Spleen (tissue), 7 donors: ENCODE measurements at regions not wholly inside any gene's neighbourhood (a gene's known extent, or its start where the extent isn't known, plus 50 kb on each side); places are given as distances from the start of the nearest gene placed in this dataset.

Source experiments
- POLR2A ChIP-seq, 3 donors: fragments of 450-650 bp; IDR thresholded peaks; one replicate each; pipeline ENCODE4 v1.5.1; 2017; ENCODE audit warnings: antibody characterized with exemption in 3 of 3, mild to moderate bottlenecking in 1 of 3
- POLR2AphosphoS5 ChIP-seq, 3 donors: sonication (generic); formaldehyde crosslinking; IDR thresholded peaks; one replicate each; pipeline ENCODE4 v1.5.1; 2017; ENCODE audit warnings: antibody characterized with exemption in 3 of 3
- TF ChIP-seq, protein P1 (sequence below), 11 experiments: fragments of 200-600 bp in 7 of 11; fragments of 450-650 bp in 4 of 11; sonication (generic) in 4 of 11; IDR thresholded peaks in 8 of 11; conservative IDR thresholded peaks in 3 of 11; 1 replicate in 7 of 11; 2 replicates in 4 of 11; pipeline versions ENCODE4 v1.4.0 to v1.8.0; 2016 to 2021; ENCODE audit warnings: antibody characterized with exemption in 11 of 11, inconsistent platforms in 4 of 11, mild to moderate bottlenecking in 1 of 11
- donor health status: DM: no; HTN: no; CAD: no; lungs with moderate emphysema.
- donor health status: DM: no; HTN: no; CAD: no.
- donor health status: DM: no; HTN: no; CAD: no.

DNA sequence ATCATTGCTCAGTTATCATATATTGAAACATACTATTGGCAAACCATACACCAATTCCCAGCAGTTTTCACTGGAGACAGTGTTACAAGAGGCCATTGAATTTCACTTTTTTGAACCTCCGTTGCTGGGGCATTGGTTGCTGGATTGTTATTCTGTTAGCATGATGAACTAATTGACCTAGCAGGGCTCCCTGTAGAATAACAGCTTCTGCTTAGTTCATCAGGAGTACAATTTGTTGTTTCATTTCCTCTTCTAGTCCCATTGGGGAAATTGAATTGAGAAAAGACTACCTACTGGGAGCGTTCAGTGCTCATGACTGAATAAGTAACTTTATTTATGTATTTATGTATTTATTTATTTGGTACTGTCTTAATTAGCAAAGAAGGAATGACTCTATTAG, 151.6 kb downstream of the SLIT2 start:
- TF ChIP-seq, protein P1, sequence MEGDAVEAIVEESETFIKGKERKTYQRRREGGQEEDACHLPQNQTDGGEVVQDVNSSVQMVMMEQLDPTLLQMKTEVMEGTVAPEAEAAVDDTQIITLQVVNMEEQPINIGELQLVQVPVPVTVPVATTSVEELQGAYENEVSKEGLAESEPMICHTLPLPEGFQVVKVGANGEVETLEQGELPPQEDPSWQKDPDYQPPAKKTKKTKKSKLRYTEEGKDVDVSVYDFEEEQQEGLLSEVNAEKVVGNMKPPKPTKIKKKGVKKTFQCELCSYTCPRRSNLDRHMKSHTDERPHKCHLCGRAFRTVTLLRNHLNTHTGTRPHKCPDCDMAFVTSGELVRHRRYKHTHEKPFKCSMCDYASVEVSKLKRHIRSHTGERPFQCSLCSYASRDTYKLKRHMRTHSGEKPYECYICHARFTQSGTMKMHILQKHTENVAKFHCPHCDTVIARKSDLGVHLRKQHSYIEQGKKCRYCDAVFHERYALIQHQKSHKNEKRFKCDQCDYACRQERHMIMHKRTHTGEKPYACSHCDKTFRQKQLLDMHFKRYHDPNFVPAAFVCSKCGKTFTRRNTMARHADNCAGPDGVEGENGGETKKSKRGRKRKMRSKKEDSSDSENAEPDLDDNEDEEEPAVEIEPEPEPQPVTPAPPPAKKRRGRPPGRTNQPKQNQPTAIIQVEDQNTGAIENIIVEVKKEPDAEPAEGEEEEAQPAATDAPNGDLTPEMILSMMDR (IDR thresholded peaks at IDR 0.05 in 8 of 11, conservative IDR thresholded peaks at IDR 0.05 in 3 of 11) = no peak
- TF ChIP-seq POLR2A (IDR thresholded peaks at IDR 0.05) (no peak), POLR2AphosphoS5 (IDR thresholded peaks at IDR 0.05) (no peak)
